ENCODE measurements at regions not wholly inside any gene's neighbourhood (a gene's known extent, or its start where the extent isn't known, plus 50 kb on each side); places are given as distances from the start of the nearest gene placed in this dataset.
"Not testable (repeated sequence)": the region's sequence is repeated elsewhere in the genome, so short reads cannot be mapped to it uniquely, and the experiment has no call there.

DNA sequence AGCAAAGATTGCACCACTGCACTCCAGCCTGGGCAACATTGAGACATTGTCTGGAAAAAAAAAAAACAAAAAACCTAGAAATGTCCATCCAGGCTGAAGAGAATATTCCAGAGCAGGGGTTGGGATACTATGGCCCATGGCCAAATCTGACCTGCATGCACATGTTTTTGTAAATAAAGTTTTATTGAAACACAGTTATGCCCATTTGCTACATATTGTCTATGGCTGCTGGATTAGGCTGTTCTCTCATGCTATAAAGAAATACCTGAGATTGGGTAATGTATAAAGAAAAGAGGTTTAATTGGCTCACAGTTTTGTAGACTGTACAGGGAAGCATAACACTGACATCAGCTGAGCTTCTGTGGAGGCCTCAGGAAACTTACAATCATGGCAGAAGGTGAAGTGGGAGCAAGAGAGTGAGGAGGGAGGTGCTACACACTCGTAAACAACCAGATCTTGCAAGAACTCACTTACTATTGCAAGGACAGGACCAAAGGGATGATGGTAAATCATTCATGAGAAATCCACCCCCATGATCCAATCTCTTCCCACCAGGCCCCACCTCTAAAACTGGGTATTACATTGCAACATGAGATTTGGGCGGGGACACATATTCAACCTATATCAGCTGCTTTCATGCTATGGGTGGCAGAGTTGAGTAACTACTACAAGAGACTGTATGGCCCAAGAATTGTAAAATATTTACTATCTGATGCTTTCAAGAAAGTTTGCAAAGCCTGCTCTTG is 137.8 kb upstream of the ROPN1B start:
- DNase-seq = not testable (repeated sequence)

DNA sequence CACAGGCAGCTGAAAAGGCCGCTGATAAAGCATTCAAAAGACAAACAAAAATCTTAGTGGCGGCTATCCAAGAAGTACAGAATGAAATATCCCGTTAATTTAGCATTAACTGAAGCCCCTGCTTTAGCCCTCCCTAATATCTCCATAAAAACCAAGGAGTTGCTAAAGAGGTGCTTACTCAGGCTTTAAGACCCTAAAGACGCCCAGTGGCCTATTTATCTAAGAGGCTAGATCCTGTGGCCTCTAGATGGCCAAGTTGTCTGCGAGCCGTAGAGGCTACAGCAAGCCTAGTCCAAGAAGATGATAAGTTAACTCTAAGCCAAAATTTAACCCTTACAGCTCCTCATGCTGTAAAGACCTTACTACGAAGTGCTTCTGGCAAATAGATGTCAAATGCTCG is 133.4 kb upstream of the ROPN1B start:
- DNase-seq = not testable (repeated sequence)

DNA sequence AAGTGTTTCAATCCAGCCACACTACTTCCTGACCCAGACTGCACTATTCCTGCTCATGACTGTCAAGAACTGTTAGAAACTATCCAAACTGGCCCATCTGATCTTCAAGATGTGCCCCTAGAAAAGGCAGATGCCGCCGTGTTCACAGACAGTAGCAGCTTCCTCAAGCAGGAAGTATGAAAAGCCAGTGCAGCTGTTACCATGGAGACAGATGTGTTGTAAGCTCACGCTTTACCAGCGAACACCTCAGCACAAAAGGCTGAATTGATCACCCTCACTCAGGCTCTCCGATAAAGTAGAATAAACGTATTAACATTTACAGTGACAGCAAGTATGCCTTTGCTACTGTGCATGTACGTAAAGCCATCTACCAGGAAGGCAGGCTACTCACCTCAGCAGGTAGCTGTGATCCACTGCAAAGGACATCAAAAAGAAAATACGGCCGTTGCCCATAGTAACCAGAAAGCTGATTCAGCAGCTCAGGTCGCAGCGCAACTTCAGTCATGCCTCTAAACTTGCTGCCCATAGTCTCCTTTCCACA is 132.9 kb upstream of the ROPN1B start:
- DNase-seq = not testable (repeated sequence)

DNA sequence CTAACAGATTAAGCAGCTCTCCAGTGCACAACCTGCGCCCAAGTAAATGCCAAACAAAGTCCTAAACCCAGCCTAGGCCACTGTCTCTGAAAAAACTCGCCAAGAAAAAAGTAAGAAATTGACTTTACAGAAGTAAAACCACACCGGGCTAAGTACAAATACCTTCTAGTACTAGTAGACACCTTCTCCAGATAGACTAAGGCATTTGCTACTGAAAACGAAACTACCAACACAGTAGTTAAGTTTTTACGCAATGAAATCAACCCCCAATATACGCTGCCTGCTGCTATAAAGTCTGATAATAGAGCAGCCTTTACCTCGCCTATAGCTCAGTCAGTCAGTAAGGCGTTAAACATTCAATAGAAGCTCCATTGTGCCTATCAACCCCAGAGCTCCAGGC is 132.2 kb upstream of the ROPN1B start:
- DNase-seq = not testable (repeated sequence)

DNA sequence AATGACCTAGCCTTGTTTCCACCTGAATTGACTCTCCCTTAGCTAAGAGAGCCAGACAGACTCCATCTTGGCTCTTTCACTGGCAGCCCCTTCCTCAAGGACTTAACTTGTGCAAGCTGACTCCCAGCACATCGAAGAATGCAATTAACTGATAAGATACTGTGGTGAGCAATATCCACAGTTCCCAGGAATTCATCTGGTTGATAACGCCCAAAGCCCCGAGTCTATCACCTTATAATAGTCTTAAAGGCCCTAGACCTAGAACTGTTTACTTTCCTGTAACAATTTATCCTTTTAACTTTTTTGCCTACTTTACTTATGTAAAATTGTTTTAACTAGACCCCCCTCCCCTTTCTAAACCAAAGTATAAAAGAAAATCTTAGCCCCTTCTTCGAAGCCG is 130.1 kb upstream of the ROPN1B start:
- not testable (repeated sequence) for DNase-seq

DNA sequence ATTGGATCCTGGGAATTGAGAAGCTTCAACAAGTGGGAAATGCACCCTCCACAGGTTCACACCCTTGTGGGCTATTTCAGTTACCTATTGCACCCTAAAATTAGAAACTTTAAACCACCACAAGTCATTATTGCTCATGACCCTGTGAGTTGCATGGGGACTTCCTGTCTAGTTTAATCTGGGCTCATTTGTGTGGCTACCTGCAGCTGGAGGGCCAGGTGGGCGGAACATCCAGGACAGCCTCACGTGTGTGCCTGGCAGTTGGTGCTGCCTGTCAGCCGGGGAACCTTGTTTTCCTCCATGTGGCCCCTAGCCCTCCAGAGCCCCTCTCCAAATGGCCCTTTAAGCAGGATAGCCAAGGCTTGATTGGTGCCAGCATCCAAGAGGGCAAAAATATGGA is 128.5 kb upstream of the ROPN1B start:
- not testable (repeated sequence) for DNase-seq

DNA sequence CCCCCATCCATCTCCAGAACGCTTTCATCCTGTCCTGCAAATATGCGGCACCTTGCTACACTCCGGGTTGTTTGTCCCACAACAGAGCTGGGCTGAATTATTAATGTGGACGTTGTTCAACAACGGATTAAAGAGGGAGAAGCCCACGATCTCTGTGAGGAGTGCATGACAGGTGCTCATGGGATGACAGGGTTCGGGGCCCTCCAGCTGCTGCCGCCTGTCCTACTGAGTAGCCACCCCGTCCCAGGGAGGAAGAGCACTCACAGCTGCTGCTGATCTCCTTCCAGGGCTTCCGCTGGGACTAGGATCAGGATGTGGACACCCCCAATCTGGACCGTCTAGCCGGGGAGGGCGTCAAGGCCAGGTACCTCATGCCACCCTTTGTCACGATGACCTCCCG is 121.0 kb upstream of the ROPN1B start:
- not testable (repeated sequence) for DNase-seq

DNA sequence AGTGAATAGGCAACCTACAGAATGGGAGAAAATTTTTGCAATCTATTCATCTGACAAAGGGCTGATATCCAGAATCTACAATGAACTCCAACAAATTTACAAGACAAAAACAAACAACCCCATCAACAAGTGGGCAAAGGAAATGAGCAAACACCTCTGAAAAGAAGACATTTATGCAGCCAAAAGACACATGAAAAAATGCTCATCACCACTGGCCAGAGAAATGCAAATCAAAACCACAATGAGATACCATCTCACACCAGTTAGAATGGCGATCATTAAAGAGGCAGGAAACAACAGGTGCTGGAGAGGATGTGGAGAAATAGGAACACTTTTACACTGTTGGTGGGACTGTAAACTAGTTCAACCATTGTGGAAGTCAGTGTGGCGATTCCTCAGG is 114.0 kb upstream of the ROPN1B start:
- DNase-seq = not testable (repeated sequence)

DNA sequence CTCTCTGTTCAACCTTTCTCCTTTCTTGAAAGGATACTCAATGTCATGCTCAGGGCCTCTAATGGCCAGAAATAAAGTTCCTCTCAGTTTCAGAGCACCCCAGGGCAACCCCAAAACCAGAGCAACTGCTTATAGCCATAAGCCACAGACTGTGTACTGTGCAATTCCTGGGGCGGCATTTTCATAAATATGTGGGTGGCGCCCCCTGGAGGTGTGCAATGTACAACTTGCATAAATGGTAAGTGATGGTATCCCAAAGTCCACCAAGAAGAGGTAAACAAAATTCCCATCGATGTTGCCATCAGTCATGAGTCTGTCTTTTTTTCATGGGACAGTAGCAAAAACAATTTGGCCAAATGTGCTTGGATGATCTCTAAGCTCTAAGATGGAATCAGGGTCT is 108.4 kb upstream of the ROPN1B start:
- DNase-seq = not testable (repeated sequence)

DNA sequence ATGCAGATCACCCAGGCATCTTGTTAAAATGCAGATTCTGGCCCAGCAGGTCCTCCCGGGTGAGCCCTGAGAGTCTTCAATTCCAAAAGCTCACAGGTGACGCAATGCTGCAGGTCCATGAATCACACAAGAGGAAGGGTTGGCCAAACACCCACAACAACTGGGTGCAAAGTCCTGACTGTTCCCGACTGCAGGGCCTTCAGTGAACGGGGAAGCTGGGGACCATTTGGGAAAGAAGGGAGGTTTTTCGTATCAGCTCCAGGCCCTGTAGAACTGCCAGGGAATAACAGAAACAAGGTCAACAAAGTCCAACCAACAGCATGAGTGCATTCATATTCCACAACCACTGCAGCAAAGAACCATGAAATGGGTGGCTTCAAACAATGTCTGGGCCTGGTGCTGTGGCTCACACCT is 106.1 kb upstream of the ROPN1B start:
- not testable (repeated sequence) for DNase-seq

DNA sequence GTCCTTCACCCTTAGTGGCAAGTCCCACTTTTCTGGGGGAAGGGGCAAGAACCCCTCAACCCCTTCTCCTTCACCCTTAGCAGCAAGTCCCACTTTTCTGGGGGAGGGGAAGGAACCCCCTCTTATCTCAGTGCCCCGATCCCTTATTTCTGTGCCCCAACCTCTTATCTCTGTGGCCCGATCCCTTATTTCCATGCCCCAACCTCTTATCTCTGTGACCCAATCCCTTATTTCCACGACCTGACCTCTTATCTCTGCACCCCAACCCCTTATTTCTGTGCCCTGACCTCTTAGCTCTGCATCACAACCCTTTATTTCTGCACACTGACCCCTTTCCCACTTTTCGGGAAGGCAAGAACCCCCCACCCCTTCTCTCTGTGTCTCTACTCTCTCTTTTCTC is 104.4 kb upstream of the ROPN1B start:
- DNase-seq = not testable (repeated sequence)

DNA sequence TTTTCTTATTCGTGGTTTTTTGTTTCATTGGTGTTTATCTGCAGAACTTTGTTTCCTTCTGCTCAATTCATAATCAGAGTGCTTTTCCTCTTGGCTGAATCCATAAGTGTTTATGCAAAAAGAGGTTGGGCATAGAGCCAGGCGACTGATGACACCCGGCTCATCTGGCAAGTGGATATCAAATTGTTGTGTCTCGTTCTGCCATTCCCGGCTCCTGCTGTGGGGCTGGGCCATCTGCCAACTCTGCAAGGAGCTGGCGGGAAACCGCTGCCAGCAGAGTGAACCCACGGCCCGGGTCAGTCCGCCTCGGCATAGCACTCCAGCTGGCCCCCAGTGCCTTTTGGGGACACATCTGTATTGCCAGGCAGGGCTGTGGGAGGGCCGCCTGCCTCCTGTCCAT is 83.0 kb upstream of the ROPN1B start:
- DNase-seq = not testable (repeated sequence)

DNA sequence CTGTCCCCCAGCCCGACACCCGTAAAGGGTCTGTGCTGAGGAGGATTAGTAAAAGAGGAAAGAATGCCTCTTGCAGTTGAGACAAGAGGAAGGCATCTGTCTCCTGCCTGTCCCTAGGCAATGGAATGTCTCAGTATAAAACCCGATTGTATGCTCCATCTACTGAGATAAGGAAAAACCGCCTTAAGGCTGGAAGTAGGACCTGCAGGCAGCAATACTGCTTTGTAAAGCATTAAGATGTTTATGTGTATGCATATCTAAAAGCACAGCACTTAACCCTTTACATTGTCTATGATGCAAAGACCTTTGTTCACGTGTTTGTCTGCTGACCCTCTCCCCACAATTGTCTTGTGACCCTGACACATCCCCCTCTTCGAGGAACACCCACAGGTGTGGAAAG is 69.8 kb upstream of the ROPN1B start:
- not testable (repeated sequence) for DNase-seq

DNA sequence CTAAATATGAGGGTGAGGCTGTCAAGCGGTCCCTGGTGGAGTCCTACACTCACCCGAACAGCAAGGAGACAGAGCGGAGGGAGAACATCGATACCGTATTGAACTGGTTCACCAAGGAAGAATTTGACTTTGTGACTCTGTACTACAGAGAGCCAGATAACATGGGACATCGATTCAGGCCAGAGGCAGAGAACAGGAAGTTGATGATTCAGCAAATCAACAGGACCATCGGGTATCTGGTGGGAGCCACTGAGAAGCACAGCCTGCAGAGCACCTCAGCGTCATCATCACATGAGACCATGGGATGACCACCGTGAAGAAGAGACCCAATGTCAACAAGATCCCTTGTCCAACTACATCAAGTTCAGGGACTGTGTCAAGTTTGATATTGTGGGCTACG is 67.5 kb upstream of the ROPN1B start:
- DNase-seq = not testable (repeated sequence)

DNA sequence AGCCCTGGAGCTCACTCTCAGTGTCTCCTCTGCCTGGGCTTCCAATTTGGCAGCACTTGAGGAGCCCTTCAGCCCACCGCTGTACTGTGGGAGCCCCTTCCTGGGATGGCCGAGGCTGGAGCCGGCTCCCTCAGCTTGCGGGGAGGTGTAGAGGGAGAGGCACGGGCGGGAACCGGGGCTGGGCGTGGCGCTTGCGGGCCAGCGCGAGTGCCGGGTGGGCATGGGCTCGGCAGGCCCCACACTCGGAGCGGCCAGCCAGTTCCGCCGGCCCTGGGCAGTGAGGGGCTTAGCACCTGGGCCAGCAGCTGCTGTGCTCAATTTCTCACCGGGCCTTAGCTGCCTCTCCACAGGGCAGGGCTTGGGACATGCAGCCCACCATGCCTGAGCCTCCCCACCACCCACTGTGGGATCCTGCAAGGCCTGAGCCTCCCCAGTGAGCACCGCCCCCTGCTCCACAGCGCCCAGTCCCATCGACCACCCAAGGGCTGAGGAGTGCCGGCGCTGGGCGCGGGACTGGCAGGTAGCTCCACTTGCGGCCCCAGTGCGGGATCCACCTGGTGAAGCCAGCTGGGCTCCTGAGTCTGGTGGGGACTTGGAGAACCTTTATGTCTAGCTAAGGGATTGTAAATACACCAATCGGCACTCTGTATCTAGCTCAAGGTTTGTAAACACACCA is 65.1 kb upstream of the ROPN1B start:
- DNase-seq = not testable (repeated sequence)

DNA sequence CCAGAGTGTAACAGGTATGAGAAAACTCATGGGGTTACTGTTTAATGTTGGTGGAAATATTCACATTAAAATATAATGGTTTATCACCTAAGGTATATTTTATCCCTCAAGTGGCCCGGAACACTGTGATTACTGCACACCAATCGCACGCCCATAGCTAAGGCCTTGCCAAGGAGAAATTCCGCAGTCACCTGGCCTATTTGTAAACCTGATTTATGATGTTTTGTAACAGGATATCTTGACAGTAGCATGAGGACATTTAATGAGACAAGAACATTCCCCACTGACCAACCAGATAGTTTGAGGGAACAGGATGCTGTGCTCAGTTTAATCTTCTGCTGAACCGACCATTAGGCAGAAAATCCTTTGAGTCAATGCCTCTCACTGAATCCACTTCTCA is 61.7 kb upstream of the ROPN1B start:
- not testable (repeated sequence) for DNase-seq

DNA sequence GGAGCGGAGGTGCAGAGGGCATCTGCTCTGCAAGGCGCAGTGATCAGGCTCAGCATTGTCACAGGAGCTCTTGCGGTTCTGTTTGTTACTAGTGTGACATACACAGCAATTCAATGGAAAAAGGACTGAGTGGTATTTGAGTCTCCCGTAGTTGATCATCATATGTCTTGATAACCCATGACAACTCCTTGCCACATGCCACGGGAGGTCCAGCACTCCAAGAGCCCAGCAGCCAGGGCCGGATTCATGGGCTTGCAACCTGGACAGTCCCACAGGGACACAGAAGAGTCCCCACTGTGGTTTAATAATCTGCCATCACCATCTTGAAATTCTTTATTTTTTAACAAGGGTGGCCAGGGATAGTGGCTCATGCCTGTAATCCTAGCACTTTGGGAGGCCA is 58.1 kb upstream of the ROPN1B start:
- not testable (repeated sequence) for DNase-seq

DNA sequence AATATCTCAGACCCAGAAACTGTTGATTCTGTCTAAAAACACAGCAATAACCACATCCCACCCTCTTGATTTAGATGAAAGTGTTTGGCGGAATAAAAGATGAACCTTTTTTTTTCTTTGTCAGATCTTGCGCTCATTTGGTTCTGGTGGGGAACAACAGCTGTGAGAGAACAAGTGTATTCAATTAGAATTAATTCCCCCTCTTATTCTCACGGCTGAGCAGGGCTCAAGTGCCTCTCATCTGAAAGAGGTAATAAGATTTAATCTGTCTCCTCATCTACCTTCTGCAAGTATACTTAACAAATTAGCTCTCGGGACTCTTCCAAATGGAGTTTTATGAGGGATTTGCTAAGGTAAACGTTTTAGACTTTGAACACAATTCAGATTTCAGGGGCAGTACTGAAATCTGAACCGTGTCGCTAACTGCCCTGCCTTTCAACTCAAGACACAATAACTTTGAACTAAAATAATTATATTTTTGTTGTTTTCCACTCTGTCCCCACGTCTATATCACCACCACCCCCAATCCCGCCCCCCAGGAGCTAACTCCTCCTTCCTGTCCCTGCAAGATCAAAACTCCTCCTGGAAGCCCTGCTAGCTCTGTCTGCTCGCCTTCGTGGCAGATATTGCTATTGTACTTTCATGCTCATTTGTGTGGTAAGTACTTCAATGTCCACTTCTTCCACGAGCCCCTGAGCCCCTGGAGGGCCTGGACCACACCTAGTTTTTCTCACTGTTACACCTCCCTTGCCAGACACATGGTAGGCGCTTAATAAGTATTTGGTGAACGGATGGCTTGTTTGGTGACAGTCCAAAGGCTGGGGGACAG is 54.2 kb upstream of the ROPN1B start:
- DNase-seq = not testable (repeated sequence)

DNA sequence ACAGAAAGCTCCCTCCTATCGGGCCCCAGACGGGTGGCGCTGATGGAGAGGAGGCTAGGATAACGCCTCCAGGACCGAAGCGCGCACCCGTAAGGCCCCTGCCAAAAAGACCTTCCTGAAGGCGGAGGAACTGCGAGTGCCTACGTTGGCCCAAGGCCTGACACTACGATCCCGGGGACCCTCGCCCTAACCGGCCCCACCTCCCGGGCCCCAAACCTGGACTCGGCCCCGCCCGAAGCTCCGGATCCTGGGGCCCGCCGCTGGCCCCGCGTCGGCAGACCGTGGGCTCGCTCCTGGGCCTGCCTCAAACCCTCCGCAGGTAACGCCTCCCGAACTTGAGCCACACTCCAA is 53.6 kb upstream of the ROPN1B start:
- not testable (repeated sequence) for DNase-seq

DNA sequence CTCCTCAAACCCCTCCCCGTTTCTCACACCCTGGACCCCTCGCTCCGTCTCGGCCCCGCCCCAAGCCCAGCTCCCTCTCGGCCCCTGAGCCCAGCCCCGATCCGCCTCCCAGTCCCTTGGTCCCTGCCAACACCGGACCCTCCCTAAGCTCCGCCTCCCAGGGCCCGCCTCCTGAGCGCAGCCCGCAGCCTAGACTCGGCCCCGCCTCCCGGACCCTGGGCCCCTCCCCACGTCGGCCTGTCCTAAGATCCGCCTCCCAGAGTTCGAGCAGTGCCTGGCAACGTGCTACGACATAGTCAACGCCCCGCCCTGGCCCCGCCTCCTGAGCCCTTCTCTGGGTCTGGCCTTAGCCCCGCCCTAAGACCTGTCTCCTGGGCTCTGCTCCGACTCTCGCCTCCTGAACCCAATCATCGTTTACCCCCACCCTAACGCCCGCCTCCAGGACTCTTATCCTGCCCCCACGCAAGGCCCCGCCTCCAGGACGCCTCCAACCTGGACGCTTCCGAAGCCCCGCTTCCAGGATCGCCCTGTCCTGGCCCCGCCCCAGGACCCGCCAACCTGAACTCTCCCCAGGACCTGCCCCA is 53.1 kb upstream of the ROPN1B start:
- peak; percentile 92 to 99 for DNase-seq

DNA sequence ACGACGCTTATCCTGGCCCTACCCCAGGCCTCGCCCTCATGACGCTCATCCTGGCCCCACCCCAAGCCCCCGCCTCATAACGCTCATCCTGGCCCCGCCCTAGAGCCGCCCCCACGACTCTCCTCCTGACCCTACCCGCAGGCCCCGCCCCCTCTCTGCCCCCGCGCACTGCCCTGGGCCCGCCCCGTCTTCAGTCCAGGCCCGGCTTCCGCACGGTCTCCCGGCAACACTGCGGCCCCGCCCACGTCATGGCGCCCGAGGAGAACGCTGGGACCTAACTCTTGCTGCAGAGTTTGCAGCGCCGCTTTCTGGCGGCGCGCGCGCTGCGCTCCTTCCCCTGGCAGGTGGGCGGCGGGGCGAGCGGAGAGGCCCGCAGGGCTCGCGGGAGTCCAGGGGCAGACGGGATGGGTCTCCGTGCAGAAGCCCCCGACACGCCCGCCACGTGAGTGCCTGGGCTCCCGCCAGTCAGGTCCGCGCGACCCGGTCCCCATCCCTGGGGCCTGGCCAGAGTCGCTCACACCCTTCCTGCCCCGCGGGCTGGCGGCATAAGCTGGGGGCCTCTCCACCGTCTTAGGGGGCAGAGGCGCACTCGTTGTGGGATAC is 52.5 kb upstream of the ROPN1B start:
- DNase-seq = peak; percentile 92 to 98

DNA sequence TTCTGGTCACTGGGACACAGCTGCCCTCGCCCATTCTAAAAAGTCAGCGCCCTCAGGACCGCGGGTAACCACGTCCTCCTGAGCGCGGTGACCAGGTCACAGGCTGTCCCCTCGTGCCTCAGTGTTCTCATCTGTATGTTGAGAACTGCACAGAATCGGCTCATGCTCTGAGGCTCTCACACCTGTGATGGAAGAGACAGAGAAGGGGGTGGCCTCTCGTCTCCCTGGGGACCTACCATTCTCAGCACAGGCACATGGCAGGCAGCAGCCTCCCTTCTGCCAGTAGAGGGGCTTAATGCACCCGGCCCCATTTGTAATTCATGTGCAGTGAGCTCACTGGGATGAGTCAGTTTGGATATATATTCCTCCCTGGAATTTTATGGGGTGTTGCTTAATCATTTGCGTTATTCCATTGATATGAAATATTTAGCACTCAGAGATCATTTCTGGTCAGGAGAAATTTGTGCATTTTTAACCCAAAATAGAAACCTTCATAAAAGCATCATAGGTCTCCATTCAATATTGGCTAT is 51.9 kb upstream of the ROPN1B start:
- not testable (repeated sequence) for DNase-seq

All from bone marrow (tissue), 2 donors.